Peyer's patch (tissue), 4 donors: ENCODE measurements at regions not wholly inside any gene's neighbourhood (a gene's known extent, or its start where the extent isn't known, plus 50 kb on each side); places are given as distances from the start of the nearest gene placed in this dataset.

ENCODE experiments used
- CTCF ChIP-seq, 6 experiments: fragments of 450-650 bp in 4 of 6; fragments of 200-600 bp in 2 of 6; sonication (generic) in 1 of 6; IDR thresholded peaks; one replicate each; pipeline ENCODE4 v1.5.1; 2017 to 2019; ENCODE audit warnings: antibody characterized with exemption in 6 of 6, mild to moderate bottlenecking in 3 of 6, moderate library complexity in 1 of 6
- POLR2A ChIP-seq, 2 donors: fragments of 450-650 bp; IDR thresholded peaks; one replicate each; pipeline ENCODE4 v1.5.1; 2017; ENCODE audit warnings: antibody characterized with exemption in 2 of 2, mild to moderate bottlenecking in 2 of 2, moderate library complexity in 2 of 2

- TF ChIP-seq CTCF (IDR thresholded peaks at IDR 0.05) (no peak), POLR2A (IDR thresholded peaks at IDR 0.05) (no peak)
Observed at GRCh38 chr3:152706991-152707713, 127.8 kb upstream of the P2RY1 start.
